Coronary artery (tissue), 2 donors: ENCODE measurements at regions not wholly inside any gene's neighbourhood (a gene's known extent, or its start where the extent isn't known, plus 50 kb on each side); places are given as distances from the start of the nearest gene placed in this dataset.

ENCODE experiments used
- DNase-seq: peaks from one replicate; pipeline ENCODE4 v3.0.0-alpha.2; 2017; ENCODE audit warnings: low spot score
- H3K27ac ChIP-seq, 2 donors: fragments of 200-600 bp; sonication (generic); one replicate each; pipeline ENCODE4 v1.5.1; 2016 to 2019
- H3K4me3 ChIP-seq: fragments of 200-600 bp; sonication (generic); 2 replicates; pipeline ENCODE4 v1.5.1; 2016; ENCODE audit warnings: mild to moderate bottlenecking, moderate library complexity
- CTCF ChIP-seq: fragments of 200-600 bp; sonication (generic); IDR thresholded peaks from one replicate; pipeline ENCODE4 v1.5.1; 2019; ENCODE audit warnings: antibody characterized with exemption

- no peak for TF ChIP-seq CTCF
- no peak overlapping the region for H3K27ac ChIP-seq
- DNase-seq = peak; percentile 52
- H3K4me3 ChIP-seq = no peak overlapping the region
These were observed 176.2 kb downstream of the RHOU start for GRCh38 chr1:228911225-228912210.

GRCh38 chr1:228913626-228914414 is 178.5 kb downstream of the RHOU start:
- Histone ChIP-seq H3K4me3 (no peak overlapping the region), H3K27ac (no peak overlapping the region)
- no peak for TF ChIP-seq CTCF
- peak; percentile 40 for DNase-seq

GRCh38 chr1:228914700-228915099 is 179.4 kb downstream of the RHOU start:
- no peak overlapping the region for H3K27ac ChIP-seq
- H3K4me3 ChIP-seq = no peak overlapping the region
- DNase-seq = no peak
- TF ChIP-seq CTCF = no peak

GRCh38 chr1:228917342-228917741 is 182.1 kb downstream of the RHOU start:
- Histone ChIP-seq H3K27ac (no peak overlapping the region), H3K4me3 (no peak overlapping the region)
- no peak for DNase-seq
- TF ChIP-seq CTCF = no peak

- Histone ChIP-seq H3K4me3 (no peak overlapping the region), H3K27ac (no peak overlapping the region)
- no peak for TF ChIP-seq CTCF
- DNase-seq = no peak
These were observed 182.5 kb downstream of the RHOU start for GRCh38 chr1:228917755-228918154.

- DNase-seq = no peak
- Histone ChIP-seq H3K4me3 (no peak overlapping the region), H3K27ac (no peak overlapping the region)
- no peak for TF ChIP-seq CTCF
These were observed 183.1 kb downstream of the RHOU start for GRCh38 chr1:228918335-228918734.
